ENCODE measurements at regions not wholly inside any gene's neighbourhood (a gene's known extent, or its start where the extent isn't known, plus 50 kb on each side); places are given as distances from the start of the nearest gene placed in this dataset.

GRCh38 chr17:15091825-15092224 is 173.3 kb downstream of the PMP22 start:
- TF ChIP-seq CREB1 (CRISPR knock-in tag; IDR thresholded peaks at IDR 0.05) (no peak), E2F4 (CRISPR knock-in tag; IDR thresholded peaks at IDR 0.05; ENCODE audit: borderline replicate concordance, low read depth) (no peak), CTCF (IDR thresholded peaks at IDR 0.05) (no peak), FOXP4 (CRISPR knock-in tag; IDR thresholded peaks at IDR 0.05) (no peak), NR1H2 (CRISPR knock-in tag; IDR thresholded peaks at IDR 0.05) (no peak), GRHL2 (CRISPR knock-in tag; IDR thresholded peaks at IDR 0.05; ENCODE audit: insufficient replicate concordance, severe bottlenecking) (no peak)

Measured in WTC11 (cell line).